GM19438 (cell line): ENCODE measurements at regions not wholly inside any gene's neighbourhood (a gene's known extent, or its start where the extent isn't known, plus 50 kb on each side); places are given as distances from the start of the nearest gene placed in this dataset.

Experiments
- ATAC-seq: cut with Tn5 transposase; IDR thresholded peaks from one replicate; pipeline ENCODE4 v1.9.1; 2021; ENCODE audit warnings: low read depth; ENCODE audit not compliant: unreplicated experiment

GRCh38 chr20:18957328-18957727 is 143.7 kb downstream of the SCP2D1 start:
- no peak for ATAC-seq

GRCh38 chr20:18971121-18971520 is 157.5 kb downstream of the SCP2D1 start:
- no peak for ATAC-seq

GRCh38 chr20:18971574-18971973 is 158.0 kb downstream of the SCP2D1 start:
- ATAC-seq, result no peak

GRCh38 chr20:18972251-18972876 is 158.8 kb downstream of the SCP2D1 start:
- ATAC-seq, result no peak

GRCh38 chr20:18973529-18974173 is 160.1 kb downstream of the SCP2D1 start:
- ATAC-seq, result no peak

GRCh38 chr20:18974660-18975059 is 161.1 kb downstream of the SCP2D1 start:
- ATAC-seq, result no peak

- no peak for ATAC-seq
Observed at GRCh38 chr20:18977441-18977840, 163.9 kb downstream of the SCP2D1 start.

- no peak for ATAC-seq
Observed at GRCh38 chr20:18978311-18978710, 164.7 kb downstream of the SCP2D1 start.

- ATAC-seq, result no peak
Observed at GRCh38 chr20:18979132-18979531, 165.5 kb downstream of the SCP2D1 start.

- no peak for ATAC-seq
Observed at GRCh38 chr20:18981962-18982539, 168.5 kb downstream of the SCP2D1 start.

- ATAC-seq, result no peak
Observed at GRCh38 chr20:18983796-18984195, 170.2 kb downstream of the SCP2D1 start.

- ATAC-seq, result no peak
Observed at GRCh38 chr20:18984238-18985200, 170.9 kb downstream of the SCP2D1 start.

- ATAC-seq, result no peak
Observed at GRCh38 chr20:18985551-18985950, 172.0 kb downstream of the SCP2D1 start.

- ATAC-seq, result no peak
Observed at GRCh38 chr20:18986146-18986830, 172.7 kb downstream of the SCP2D1 start.

- ATAC-seq, result no peak
Observed at GRCh38 chr20:18986895-18987580, 173.5 kb downstream of the SCP2D1 start.

- no peak for ATAC-seq
Observed at GRCh38 chr20:18987781-18988360, 174.3 kb downstream of the SCP2D1 start.

GRCh38 chr20:18988701-18989100 is 175.1 kb downstream of the SCP2D1 start:
- ATAC-seq, result no peak

GRCh38 chr20:18989736-18990474 is 176.3 kb downstream of the SCP2D1 start:
- no peak for ATAC-seq

GRCh38 chr20:18991012-18991411 is 177.4 kb downstream of the SCP2D1 start:
- no peak for ATAC-seq
